ENCODE measurements at regions not wholly inside any gene's neighbourhood (a gene's known extent, or its start where the extent isn't known, plus 50 kb on each side); places are given as distances from the start of the nearest gene placed in this dataset.

- no peak for TF ChIP-seq CTCF (IDR thresholded peaks at IDR 0.05)
- no peak for TF ChIP-seq POLR2A (IDR thresholded peaks at IDR 0.05)
These were observed 75.7 kb upstream of the SLC4A7 start for GRCh38 chr3:27559835-27560234.

All from uterus (tissue), 2 donors.